ENCODE measurements at regions not wholly inside any gene's neighbourhood (a gene's known extent, or its start where the extent isn't known, plus 50 kb on each side); places are given as distances from the start of the nearest gene placed in this dataset.

DNA sequence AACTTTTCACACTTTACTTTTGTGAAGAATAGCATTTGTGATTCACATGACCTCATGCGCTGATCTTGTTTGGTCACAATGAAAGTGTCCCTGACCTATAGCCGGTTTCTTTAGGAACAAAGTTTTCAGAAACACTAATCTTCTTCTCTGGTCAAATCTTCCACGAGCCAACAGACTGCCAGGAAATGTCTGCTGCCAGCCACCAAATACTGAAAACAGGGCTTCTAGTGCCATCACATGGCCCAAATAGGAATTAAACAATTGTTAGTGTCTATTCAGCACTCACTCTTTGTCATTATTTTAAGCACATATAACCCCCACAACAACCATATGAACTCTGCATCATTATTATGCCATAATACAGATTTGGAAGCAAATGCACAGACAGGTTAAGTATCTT, 286.5 kb upstream of the SYT4 start:
- WGBS, 3 donors: 23 to 28% (median 26%) methylated on average over 3 of the region's 3 CpGs
- no peaks in the 10 kb centered on the region for H3K27me3 ChIP-seq (ENCODE audit: insufficient read depth in 3 of 3, low read length in 2 of 3)
- H3K4me1 ChIP-seq: no peaks in the 10 kb centered on the region
- intact Hi-C loops (cut with DNase I): no loop called here
- no peak overlapping the region for H3K27ac ChIP-seq
- no peak overlapping the region for H3K4me3 ChIP-seq
- no peak for DNase-seq
- no peaks in the 10 kb centered on the region for H3K36me3 ChIP-seq (ENCODE audit: insufficient read depth in 1 of 2, low read depth in 1 of 2)
- H3K9me3 ChIP-seq: no peaks in the 10 kb centered on the region
- TF ChIP-seq, protein P1, sequence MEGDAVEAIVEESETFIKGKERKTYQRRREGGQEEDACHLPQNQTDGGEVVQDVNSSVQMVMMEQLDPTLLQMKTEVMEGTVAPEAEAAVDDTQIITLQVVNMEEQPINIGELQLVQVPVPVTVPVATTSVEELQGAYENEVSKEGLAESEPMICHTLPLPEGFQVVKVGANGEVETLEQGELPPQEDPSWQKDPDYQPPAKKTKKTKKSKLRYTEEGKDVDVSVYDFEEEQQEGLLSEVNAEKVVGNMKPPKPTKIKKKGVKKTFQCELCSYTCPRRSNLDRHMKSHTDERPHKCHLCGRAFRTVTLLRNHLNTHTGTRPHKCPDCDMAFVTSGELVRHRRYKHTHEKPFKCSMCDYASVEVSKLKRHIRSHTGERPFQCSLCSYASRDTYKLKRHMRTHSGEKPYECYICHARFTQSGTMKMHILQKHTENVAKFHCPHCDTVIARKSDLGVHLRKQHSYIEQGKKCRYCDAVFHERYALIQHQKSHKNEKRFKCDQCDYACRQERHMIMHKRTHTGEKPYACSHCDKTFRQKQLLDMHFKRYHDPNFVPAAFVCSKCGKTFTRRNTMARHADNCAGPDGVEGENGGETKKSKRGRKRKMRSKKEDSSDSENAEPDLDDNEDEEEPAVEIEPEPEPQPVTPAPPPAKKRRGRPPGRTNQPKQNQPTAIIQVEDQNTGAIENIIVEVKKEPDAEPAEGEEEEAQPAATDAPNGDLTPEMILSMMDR (IDR thresholded peaks at IDR 0.05): peak; percentile 24
- ATAC-seq: no peak

DNA sequence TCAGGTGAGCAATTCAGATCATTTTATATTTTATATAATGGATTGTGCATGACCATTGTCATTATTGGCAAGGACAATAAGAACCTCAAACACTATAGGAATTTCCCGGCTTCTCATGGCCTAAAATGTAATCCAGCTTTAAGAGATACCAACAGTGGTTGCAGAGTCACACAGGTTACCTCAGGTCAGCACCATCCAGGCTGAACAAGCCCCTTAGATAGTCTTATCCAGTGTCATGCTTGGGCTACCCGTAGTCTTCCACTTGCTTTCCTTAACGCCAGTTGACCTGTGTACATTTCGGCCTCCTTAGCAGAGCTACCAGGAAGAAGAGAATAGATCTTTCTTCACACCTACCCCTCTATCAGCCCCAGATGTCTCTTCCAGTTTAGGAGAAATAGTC, 293.3 kb upstream of the SYT4 start:
- no peaks in the 10 kb centered on the region for H3K27me3 ChIP-seq (ENCODE audit: insufficient read depth in 3 of 3, low read length in 2 of 3)
- no peak overlapping the region for H3K4me3 ChIP-seq
- no peak for ATAC-seq
- WGBS, 3 donors: 85 to 97% (median 95%) methylated on average over 4 of the region's 4 CpGs
- TF ChIP-seq, protein P1 (IDR thresholded peaks at IDR 0.05): no peak
- intact Hi-C loops (cut with DNase I): no loop called here
- H3K4me1 ChIP-seq: no peaks in the 10 kb centered on the region
- no peaks in the 10 kb centered on the region for H3K36me3 ChIP-seq (ENCODE audit: insufficient read depth in 1 of 2, low read depth in 1 of 2)
- H3K27ac ChIP-seq: no peak overlapping the region
- no peaks in the 10 kb centered on the region for H3K9me3 ChIP-seq
- no peak for DNase-seq

DNA sequence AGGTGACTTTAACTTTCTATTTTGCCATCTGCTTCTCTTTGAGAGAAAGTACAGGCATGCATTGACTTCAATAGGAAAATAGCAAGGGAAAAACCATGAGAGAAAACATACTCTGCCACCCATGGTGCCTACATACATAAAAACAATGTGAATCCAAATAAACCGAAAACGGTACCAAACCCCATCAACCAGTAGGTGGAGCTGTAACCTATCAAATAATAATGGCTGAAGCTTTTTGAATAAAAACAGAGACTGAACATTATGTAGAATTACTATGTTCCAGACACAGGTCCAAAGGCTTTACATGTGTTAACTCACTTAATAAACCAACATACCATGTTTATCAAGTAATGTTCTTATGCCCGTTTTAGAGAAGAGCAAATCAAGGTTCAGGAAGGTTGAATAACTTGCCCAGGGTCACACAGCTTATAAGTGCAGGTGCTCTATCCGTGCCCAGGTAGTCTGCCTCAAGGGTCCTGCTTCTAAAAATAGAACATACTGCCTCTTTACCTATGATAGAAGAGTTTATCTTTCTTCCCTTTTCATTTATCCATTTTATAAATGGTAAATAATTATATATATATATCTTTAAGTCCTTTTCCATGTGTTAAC, 293.9 kb upstream of the SYT4 start:
- TF ChIP-seq, protein P1 (IDR thresholded peaks at IDR 0.05): peak; percentile 68
- Histone ChIP-seq H3K9me3 (no peaks in the 10 kb centered on the region), H3K36me3 (ENCODE audit: insufficient read depth in 1 of 2, low read depth in 1 of 2) (no peaks in the 10 kb centered on the region), H3K4me1 (no peaks in the 10 kb centered on the region), H3K27ac (no peak overlapping the region), H3K4me3 (no peak overlapping the region), H3K27me3 (ENCODE audit: insufficient read depth in 3 of 3, low read length in 2 of 3) (no peaks in the 10 kb centered on the region)
- WGBS, 3 donors: 27 to 38% (median 28%) methylated on average over 4 of the region's 4 CpGs
- no peak for ATAC-seq
- DNase-seq: no peak
- intact Hi-C loops (cut with DNase I): loop anchor here in 1 of 2 donors (1.0 kb wide), 1 partner anchor 16 kb away; no protein-coding TSS in a partner anchor

DNA sequence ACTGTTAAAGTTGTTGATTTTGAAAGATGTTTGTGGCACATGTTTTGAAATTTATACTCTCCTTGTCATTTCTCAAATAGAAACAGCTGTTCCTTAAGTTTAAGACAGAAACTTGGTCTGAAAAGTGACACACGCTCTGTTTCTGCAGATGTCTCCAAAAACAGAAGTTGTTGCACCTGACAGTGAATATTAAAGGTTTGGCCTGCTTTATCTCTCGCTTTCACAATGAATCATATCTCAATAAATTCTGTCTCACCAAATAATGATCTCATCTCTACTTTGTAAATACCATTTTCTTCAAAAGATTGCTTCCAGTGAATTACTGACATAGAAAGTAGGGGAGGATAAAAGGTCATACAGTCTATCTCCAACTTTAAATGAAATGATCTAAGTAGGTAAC, 294.9 kb upstream of the SYT4 start:
- 52 to 65% (median 58%) methylated on average over 2 of the region's 2 CpGs for WGBS, 3 donors
- no peaks in the 10 kb centered on the region for H3K9me3 ChIP-seq
- DNase-seq (no peak), ATAC-seq (no peak)
- TF ChIP-seq, protein P1 (IDR thresholded peaks at IDR 0.05): no peak
- intact Hi-C loops (cut with DNase I): no loop called here
- no peak overlapping the region for H3K27ac ChIP-seq
- H3K4me3 ChIP-seq: no peak overlapping the region
- no peaks in the 10 kb centered on the region for H3K36me3 ChIP-seq (ENCODE audit: insufficient read depth in 1 of 2, low read depth in 1 of 2)
- no peaks in the 10 kb centered on the region for H3K27me3 ChIP-seq (ENCODE audit: insufficient read depth in 3 of 3, low read length in 2 of 3)
- no peaks in the 10 kb centered on the region for H3K4me1 ChIP-seq

DNA sequence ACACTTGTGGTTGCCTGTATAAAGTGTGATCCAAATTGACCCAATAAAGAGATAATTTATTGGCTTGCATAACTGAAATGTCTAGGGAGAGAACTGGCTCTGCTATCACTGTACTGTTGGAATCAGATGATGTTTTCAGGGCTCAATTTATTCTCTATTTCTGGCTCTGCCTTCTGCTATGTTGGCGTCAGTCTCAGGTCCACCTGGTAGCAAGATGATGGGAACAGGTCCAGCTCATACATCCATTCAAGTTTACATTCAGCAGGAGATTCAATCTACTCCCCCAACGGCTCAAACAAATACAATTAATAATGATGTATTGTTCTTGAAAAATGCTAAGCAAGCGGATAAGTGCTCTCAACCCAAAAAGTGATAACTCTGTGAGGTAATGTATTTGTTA, 297.7 kb upstream of the SYT4 start:
- Histone ChIP-seq H3K27me3 (ENCODE audit: insufficient read depth in 3 of 3, low read length in 2 of 3) (no peaks in the 10 kb centered on the region), H3K4me3 (no peak overlapping the region), H3K4me1 (no peaks in the 10 kb centered on the region), H3K9me3 (no peaks in the 10 kb centered on the region), H3K27ac (no peak overlapping the region), H3K36me3 (ENCODE audit: insufficient read depth in 1 of 2, low read depth in 1 of 2) (no peaks in the 10 kb centered on the region)
- TF ChIP-seq, protein P1 (IDR thresholded peaks at IDR 0.05): no peak
- intact Hi-C loops (cut with DNase I): no loop called here
- no peak for DNase-seq
- no peak for ATAC-seq
- WGBS, 3 donors: 43 to 55% (median 48%) methylated on average over 3 of the region's 3 CpGs
